ENCODE measurements at regions not wholly inside any gene's neighbourhood (a gene's known extent, or its start where the extent isn't known, plus 50 kb on each side); places are given as distances from the start of the nearest gene placed in this dataset.

GRCh38 chr15:99480016-99480810, 85.6 kb upstream of the MEF2A start:
- no peak overlapping the region for H3K4me2 ChIP-seq (ENCODE audit: insufficient read depth in 1 of 2, low read depth in 2 of 2, low read length in 2 of 2)
- no peak overlapping the region for H2BK20ac ChIP-seq (ENCODE audit: low read length)
- no peak overlapping the region for H2BK5ac ChIP-seq (ENCODE audit: low read depth, low read length)
- H3K4me1 ChIP-seq (replicated peaks in 1 of 4; ENCODE audit: control insufficient read depth in 3 of 4, insufficient read depth in 4 of 4, low read length in 3 of 4), result peaks cover 0 to 9% (median 4%) of the 10 kb centered on the region in 4 experiments; a peak in 4 of 7 replicates
- no peak overlapping the region for H4K5ac ChIP-seq (ENCODE audit: insufficient read length, low read depth, low read length)
- no peak overlapping the region for H3K14ac ChIP-seq (ENCODE audit: insufficient read length)
- no peak overlapping the region for H3K56ac ChIP-seq (replicated peaks; ENCODE audit: insufficient read length, low read depth, low read length)
- H3K79me2 ChIP-seq (ENCODE audit: control insufficient read depth in 1 of 2, insufficient read depth in 2 of 2, low read length in 2 of 2), result no peaks in the 10 kb centered on the region
- H3K27me3 ChIP-seq (replicated peaks in 1 of 4; ENCODE audit: control insufficient read depth in 3 of 4, extremely low read depth in 1 of 4, insufficient read depth in 3 of 4, low read length in 3 of 4), result no peaks in the 10 kb centered on the region
- H3K9me3 ChIP-seq (ENCODE audit: insufficient read depth in 2 of 2, low read depth in 1 of 2, low read length in 1 of 2), result no peaks in the 10 kb centered on the region
- H4K91ac ChIP-seq (replicated peaks; ENCODE audit: insufficient read length, low read length), result no peak overlapping the region
- H2BK15ac ChIP-seq (ENCODE audit: low read length), result no peak overlapping the region
- FAIRE-seq (no peak), DNase-seq (ENCODE audit: low read depth in 1 of 2, low spot score in 2 of 2) (no peak)
- ChIA-PET POLR2A (ENCODE audit: partially characterized antibody) (no interaction called here), CTCF (ENCODE audit: partially characterized antibody) (interaction anchor here (1.0 to 3.2 kb wide), 3 partner anchors 13 to 223 kb away, joined by 3 to 8 read pairs (median 5); no protein-coding TSS in a partner anchor)
- no peak overlapping the region for H2BK120ac ChIP-seq (replicated peaks; ENCODE audit: low read depth, low read length)
- no peak overlapping the region for H3K4me3 ChIP-seq (ENCODE audit: extremely low read depth in 1 of 4, insufficient read depth in 2 of 4, low read depth in 3 of 4, low read length in 4 of 4)
- no peak overlapping the region for H2AK5ac ChIP-seq (ENCODE audit: low read depth, low read length)
- H3K9ac ChIP-seq (replicated peaks in 1 of 4; ENCODE audit: extremely low read depth in 1 of 4, low read depth in 3 of 4, low read length in 3 of 4), result no peak overlapping the region
- H3K27ac ChIP-seq (ENCODE audit: low read depth, low read length), result no peak overlapping the region
- no peaks in the 10 kb centered on the region for H3K23me2 ChIP-seq (ENCODE audit: low read depth, low read length)
- no peaks in the 10 kb centered on the region for H3K36me3 ChIP-seq (ENCODE audit: control insufficient read depth in 2 of 4, insufficient read depth in 4 of 4, low read length in 3 of 4)
- H4K8ac ChIP-seq (ENCODE audit: extremely low read depth, insufficient read depth, low read length), result no peak overlapping the region; the same call in 1 of the 2 replicates
- no peaks in the 10 kb centered on the region for H3K79me1 ChIP-seq (ENCODE audit: low read depth, low read length)
- TF ChIP-seq FOSL1 (IDR thresholded peaks at IDR 0.05; ENCODE audit: insufficient read depth, low read depth, low read length) (no peak), JUND (IDR thresholded peaks at IDR 0.05; ENCODE audit: low read length) (no peak), USF2 (IDR thresholded peaks at IDR 0.05; ENCODE audit: low read length) (no peak), E2F6 (IDR thresholded peaks at IDR 0.05) (no peak), MAX (IDR thresholded peaks at IDR 0.05) (no peak), SRF (IDR thresholded peaks at IDR 0.05; ENCODE audit: low read depth, low read length) (no peak)
- no peak overlapping the region for H3K18ac ChIP-seq (ENCODE audit: extremely low read depth, low read length)
- H3K4ac ChIP-seq (replicated peaks; ENCODE audit: insufficient read length, low read depth, low read length), result no peak overlapping the region
- no peak overlapping the region for H2AFZ ChIP-seq (ENCODE audit: low read length)
- no peak overlapping the region for H3K23ac ChIP-seq (ENCODE audit: insufficient read length)
- WGBS, 2 experiments (ENCODE audit: extremely low coverage in 1 of 2, insufficient coverage in 1 of 2, insufficient read length in 1 of 2, insufficient replicate concordance in 2 of 2, low coverage in 1 of 2, low lambda C conversion rate in 2 of 2, missing lambda C conversion rate in 1 of 2), result 91% methylated on average over 10 of the region's 10 CpGs; no CpG with 5 or more reads in 1 of the 2 experiments
- H2BK12ac ChIP-seq (ENCODE audit: low read depth, low read length), result no peak overlapping the region
- no peaks in the 10 kb centered on the region for H4K20me1 ChIP-seq (replicated peaks in 1 of 2; ENCODE audit: control insufficient read depth in 1 of 2, insufficient read depth in 2 of 2, low read length in 2 of 2)

Data from H1 (cell line).